ENCODE measurements at regions not wholly inside any gene's neighbourhood (a gene's known extent, or its start where the extent isn't known, plus 50 kb on each side); places are given as distances from the start of the nearest gene placed in this dataset.
"Not testable (repeated sequence)": the region's sequence is repeated elsewhere in the genome, so short reads cannot be mapped to it uniquely, and the experiment has no call there.

DNA sequence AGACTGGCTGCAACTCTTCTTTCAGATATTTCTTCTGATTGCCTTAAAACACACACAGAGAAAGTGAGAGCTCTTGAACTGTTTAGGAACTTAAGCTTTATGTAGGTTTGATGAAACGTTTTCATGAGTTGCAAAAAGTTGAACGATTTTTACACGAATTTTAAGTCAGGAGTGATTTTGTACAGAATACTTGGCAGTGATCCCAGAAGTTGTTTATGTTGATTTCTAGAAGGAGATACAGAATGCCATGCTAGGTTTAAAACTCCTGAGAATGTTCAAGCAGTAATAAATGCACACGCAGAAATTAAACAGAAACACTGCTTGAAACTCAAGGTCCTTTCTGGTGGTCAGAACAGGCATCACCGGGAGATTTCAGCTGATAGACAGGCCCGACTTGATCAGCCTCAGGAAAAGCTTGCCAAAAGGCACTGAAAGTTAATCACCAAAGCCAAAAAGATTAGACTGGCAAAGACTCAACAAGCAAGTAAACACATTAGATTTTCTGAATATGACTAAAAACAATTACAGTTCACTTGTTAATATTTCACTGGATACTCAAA is 123.1 kb downstream of the SOCS6 start:
- Histone ChIP-seq H3K9ac (ENCODE audit: low read depth in 1 of 3, low read length in 3 of 3) (no peak overlapping the region), H3K4me3 (ENCODE audit: low read length in 3 of 3) (no peak overlapping the region), H3K4me1 (ENCODE audit: control insufficient read depth in 3 of 3, insufficient read depth in 3 of 3, low read length in 3 of 3) (peaks cover 2 to 7% (median 5%) of the 10 kb centered on the region in 3 donors), H3K36me3 (ENCODE audit: control insufficient read depth in 3 of 3, insufficient read depth in 3 of 3, low read length in 3 of 3) (no peaks in the 10 kb centered on the region), H3K27me3 (ENCODE audit: control insufficient read depth in 3 of 3, insufficient read depth in 3 of 3, low read length in 3 of 3) (no peaks in the 10 kb centered on the region), H3K9me3 (ENCODE audit: control insufficient read depth in 3 of 3, low read length in 3 of 3) (no peaks in the 10 kb centered on the region), H3K27ac (ENCODE audit: low read depth, low read length) (no peak overlapping the region)

DNA sequence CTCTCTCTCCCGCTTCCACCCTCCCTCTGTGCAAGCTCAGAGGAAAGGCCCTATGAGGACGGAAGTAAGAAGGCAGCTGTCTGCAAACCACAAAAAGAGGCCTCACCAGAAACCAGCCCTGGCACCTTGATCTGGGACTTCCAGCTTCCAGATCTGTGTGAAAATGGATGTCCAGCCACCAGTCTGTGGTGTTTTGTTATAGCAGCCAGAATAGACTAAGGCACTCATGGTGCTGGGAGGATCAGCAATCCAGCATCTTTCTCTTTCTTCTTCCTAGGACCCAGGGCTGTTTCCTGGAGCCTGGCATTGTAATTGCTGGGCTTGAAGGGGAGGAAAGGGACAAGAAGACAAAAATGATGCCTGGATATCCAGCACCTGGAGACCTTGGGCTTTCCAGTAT is 122.5 kb downstream of the SOCS6 start:
- H3K36me3 ChIP-seq (ENCODE audit: control insufficient read depth in 3 of 3, insufficient read depth in 3 of 3, low read length in 3 of 3), result no peaks in the 10 kb centered on the region
- no peak overlapping the region for H3K9ac ChIP-seq (ENCODE audit: low read depth in 1 of 3, low read length in 3 of 3)
- no peaks in the 10 kb centered on the region for H3K27me3 ChIP-seq (ENCODE audit: control insufficient read depth in 3 of 3, insufficient read depth in 3 of 3, low read length in 3 of 3)
- no peak overlapping the region for H3K27ac ChIP-seq (ENCODE audit: low read depth, low read length)
- peaks cover 2 to 7% (median 5%) of the 10 kb centered on the region in 3 donors for H3K4me1 ChIP-seq (ENCODE audit: control insufficient read depth in 3 of 3, insufficient read depth in 3 of 3, low read length in 3 of 3)
- no peaks in the 10 kb centered on the region for H3K9me3 ChIP-seq (ENCODE audit: control insufficient read depth in 3 of 3, low read length in 3 of 3)
- H3K4me3 ChIP-seq (ENCODE audit: low read length in 3 of 3), result no peak overlapping the region

DNA sequence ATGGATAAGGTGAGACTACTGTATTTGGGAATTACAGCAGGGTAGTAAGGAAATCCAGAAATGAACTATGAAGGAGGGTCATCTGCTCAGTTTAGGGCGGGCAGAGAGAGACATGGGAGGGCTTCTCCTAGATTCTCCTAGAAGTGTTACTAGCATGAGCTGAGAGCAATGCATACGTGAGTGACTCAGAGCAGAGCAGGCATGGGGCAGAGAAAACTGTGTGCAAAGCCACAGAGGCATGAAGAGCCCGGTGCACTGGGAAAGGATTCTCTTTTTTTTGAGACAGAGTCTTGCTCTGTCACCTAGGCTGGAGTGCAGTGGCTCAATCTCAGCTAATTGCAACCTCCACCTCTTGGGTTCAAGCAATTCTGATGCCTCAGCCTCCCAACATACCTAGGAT is 116.2 kb downstream of the SOCS6 start:
- no peaks in the 10 kb centered on the region for H3K27me3 ChIP-seq (ENCODE audit: control insufficient read depth in 3 of 3, insufficient read depth in 3 of 3, low read length in 3 of 3)

DNA sequence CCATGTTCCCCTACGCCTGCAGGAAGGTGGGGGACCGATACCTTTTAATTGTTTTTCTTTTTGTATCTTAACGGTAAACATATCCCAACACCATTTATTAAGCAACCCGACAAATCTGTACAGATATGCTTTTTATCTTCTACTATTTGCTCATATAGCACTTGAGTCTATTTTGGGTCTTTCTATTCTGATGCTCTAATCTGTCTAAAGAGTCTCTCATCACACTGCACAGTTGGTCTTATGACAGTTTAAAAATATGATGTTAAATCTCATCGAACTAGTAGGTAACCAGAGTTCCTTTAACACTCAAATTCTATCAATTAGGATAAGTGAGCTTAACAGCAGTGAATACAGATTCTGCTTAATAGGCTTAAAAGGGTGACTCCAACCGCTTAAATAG is 111.6 kb downstream of the SOCS6 start:
- Histone ChIP-seq H3K9me3 (ENCODE audit: control insufficient read depth in 3 of 3, low read length in 3 of 3) (no peaks in the 10 kb centered on the region), H3K27ac (ENCODE audit: low read depth, low read length) (no peak overlapping the region), H3K9ac (ENCODE audit: low read depth in 1 of 3, low read length in 3 of 3) (no peak overlapping the region), H3K4me3 (ENCODE audit: low read length in 3 of 3) (no peak overlapping the region), H3K4me1 (ENCODE audit: control insufficient read depth in 3 of 3, insufficient read depth in 3 of 3, low read length in 3 of 3) (no peaks in the 10 kb centered on the region), H3K27me3 (ENCODE audit: control insufficient read depth in 3 of 3, insufficient read depth in 3 of 3, low read length in 3 of 3) (no peaks in the 10 kb centered on the region), H3K36me3 (ENCODE audit: control insufficient read depth in 3 of 3, insufficient read depth in 3 of 3, low read length in 3 of 3) (no peaks in the 10 kb centered on the region)

More for the DNA sequence above, 116.2 kb downstream of the SOCS6 start:
- Histone ChIP-seq H3K36me3 (ENCODE audit: control insufficient read depth in 3 of 3, insufficient read depth in 3 of 3, low read length in 3 of 3) (no peaks in the 10 kb centered on the region), H3K9ac (ENCODE audit: low read depth in 1 of 3, low read length in 3 of 3) (no peak overlapping the region), H3K27ac (ENCODE audit: low read depth, low read length) (no peak overlapping the region), H3K4me3 (ENCODE audit: low read length in 3 of 3) (no peak overlapping the region), H3K4me1 (ENCODE audit: control insufficient read depth in 3 of 3, insufficient read depth in 3 of 3, low read length in 3 of 3) (no peaks in the 10 kb centered on the region), H3K9me3 (ENCODE audit: control insufficient read depth in 3 of 3, low read length in 3 of 3) (no peaks in the 10 kb centered on the region)

DNA sequence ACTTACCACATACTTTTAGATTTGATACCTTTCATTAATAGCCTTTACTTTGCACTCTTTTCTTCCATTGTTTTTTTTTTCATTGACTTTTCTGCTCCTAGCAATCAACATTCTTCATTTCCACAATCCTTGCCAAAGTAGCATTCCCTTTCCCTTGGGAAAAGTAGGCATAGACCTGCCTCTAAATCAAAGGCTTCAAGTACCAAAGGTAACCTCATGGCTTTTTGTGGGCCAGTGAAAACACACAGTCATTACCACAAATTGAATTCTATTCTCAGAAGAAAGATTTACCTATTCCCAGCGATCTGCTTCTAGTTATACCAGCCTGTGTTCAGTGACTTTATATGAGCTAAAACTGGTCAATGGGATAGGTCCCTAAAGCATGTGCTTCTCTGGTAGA is 109.2 kb downstream of the SOCS6 start:
- H3K4me1 ChIP-seq (ENCODE audit: control insufficient read depth in 3 of 3, insufficient read depth in 3 of 3, low read length in 3 of 3), result no peaks in the 10 kb centered on the region
- H3K36me3 ChIP-seq (ENCODE audit: control insufficient read depth in 3 of 3, insufficient read depth in 3 of 3, low read length in 3 of 3), result no peaks in the 10 kb centered on the region
- H3K27ac ChIP-seq (ENCODE audit: low read depth, low read length), result no peak overlapping the region
- no peak overlapping the region for H3K9ac ChIP-seq (ENCODE audit: low read depth in 1 of 3, low read length in 3 of 3)
- no peak overlapping the region for H3K4me3 ChIP-seq (ENCODE audit: low read length in 3 of 3)
- H3K9me3 ChIP-seq (ENCODE audit: control insufficient read depth in 3 of 3, low read length in 3 of 3), result no peaks in the 10 kb centered on the region
- H3K27me3 ChIP-seq (ENCODE audit: control insufficient read depth in 3 of 3, insufficient read depth in 3 of 3, low read length in 3 of 3), result no peaks in the 10 kb centered on the region

DNA sequence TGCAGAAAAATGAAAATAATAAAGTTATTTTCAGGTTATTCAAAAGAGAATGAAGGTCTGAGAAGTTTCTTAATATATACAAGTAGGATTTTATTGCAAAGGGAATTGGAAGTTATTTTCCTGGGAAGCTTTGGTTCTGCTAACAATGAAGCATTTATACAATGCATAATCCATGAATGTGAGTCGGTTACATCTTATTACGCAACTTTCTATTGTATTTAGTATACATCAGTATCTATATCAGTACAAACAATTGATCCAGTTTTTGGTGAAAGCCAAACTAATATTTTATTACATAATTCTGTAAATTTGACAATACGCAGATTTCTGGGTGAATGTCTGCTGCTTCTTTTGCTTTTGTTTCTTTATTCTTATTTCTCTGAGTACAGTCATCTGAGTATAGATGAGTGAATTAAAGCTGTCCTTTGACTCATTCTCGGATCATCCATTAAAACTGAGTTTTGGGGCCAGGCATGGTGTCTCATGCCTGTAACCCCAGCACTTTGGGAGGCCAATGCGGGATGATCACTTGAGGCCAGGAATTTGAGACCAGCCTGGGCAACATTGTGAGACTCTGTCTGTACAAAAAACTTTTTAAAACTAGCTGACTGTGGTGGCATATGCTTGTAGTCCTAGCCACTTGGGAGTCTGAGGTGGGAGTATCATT is 108.5 kb downstream of the SOCS6 start:
- Histone ChIP-seq H3K27ac (ENCODE audit: low read depth, low read length) (no peak overlapping the region), H3K27me3 (ENCODE audit: control insufficient read depth in 3 of 3, insufficient read depth in 3 of 3, low read length in 3 of 3) (no peaks in the 10 kb centered on the region), H3K9me3 (ENCODE audit: control insufficient read depth in 3 of 3, low read length in 3 of 3) (no peaks in the 10 kb centered on the region), H3K4me1 (ENCODE audit: control insufficient read depth in 3 of 3, insufficient read depth in 3 of 3, low read length in 3 of 3) (no peaks in the 10 kb centered on the region), H3K36me3 (ENCODE audit: control insufficient read depth in 3 of 3, insufficient read depth in 3 of 3, low read length in 3 of 3) (no peaks in the 10 kb centered on the region), H3K4me3 (ENCODE audit: low read length in 3 of 3) (no peak overlapping the region), H3K9ac (ENCODE audit: low read depth in 1 of 3, low read length in 3 of 3) (no peak overlapping the region)

DNA sequence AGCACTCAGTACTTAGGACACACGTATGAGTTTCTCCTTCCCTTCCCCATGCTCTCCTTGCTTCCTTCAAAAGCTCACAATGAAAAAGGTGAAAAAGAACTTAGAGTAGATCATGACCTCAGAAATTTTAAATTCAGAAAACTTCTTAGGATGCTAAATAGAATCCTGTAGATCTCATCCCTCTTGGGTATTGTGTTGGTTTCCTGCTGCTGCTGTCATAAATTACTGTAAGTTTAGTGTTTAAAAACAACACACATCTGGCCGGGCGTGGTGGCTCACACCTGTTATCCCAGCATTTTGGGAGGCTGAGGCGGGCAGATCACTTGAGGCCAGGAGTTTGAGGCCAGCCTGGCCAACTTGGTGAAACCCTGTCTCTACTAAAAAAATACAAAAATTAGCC is 106.9 kb downstream of the SOCS6 start:
- H3K9ac ChIP-seq (ENCODE audit: low read depth in 1 of 3, low read length in 3 of 3); H3K27ac ChIP-seq (ENCODE audit: low read depth, low read length); H3K9me3 ChIP-seq (ENCODE audit: control insufficient read depth in 3 of 3, low read length in 3 of 3); H3K4me1 ChIP-seq (ENCODE audit: control insufficient read depth in 3 of 3, insufficient read depth in 3 of 3, low read length in 3 of 3); H3K27me3 ChIP-seq (ENCODE audit: control insufficient read depth in 3 of 3, insufficient read depth in 3 of 3, low read length in 3 of 3); H3K36me3 ChIP-seq (ENCODE audit: control insufficient read depth in 3 of 3, insufficient read depth in 3 of 3, low read length in 3 of 3); H3K4me3 ChIP-seq (ENCODE audit: low read length in 3 of 3): not testable (repeated sequence)

DNA sequence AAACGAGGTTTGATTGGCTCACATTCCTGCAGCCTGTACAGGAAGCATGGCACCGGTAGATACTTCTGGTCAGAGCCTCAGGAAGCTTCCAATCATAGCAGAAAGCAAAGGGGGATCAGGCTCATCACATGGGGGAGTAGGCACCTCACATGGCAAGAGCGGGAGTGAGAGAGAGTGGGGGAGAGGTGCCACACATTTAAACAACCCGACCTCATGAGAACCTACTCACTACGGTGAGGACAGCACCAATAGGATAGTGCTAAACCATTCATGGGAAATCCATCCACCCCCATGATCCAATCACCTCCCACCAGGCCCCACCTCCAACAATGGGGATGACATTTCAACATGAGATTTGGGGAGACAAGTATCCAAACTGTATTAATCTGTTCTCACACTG is 105.8 kb downstream of the SOCS6 start:
- Histone ChIP-seq H3K27me3 (ENCODE audit: control insufficient read depth in 3 of 3, insufficient read depth in 3 of 3, low read length in 3 of 3) (no peaks in the 10 kb centered on the region), H3K4me3 (ENCODE audit: low read length in 3 of 3) (no peak overlapping the region), H3K27ac (ENCODE audit: low read depth, low read length) (no peak overlapping the region), H3K36me3 (ENCODE audit: control insufficient read depth in 3 of 3, insufficient read depth in 3 of 3, low read length in 3 of 3) (no peaks in the 10 kb centered on the region), H3K4me1 (ENCODE audit: control insufficient read depth in 3 of 3, insufficient read depth in 3 of 3, low read length in 3 of 3) (no peaks in the 10 kb centered on the region), H3K9ac (ENCODE audit: low read depth in 1 of 3, low read length in 3 of 3) (no peak overlapping the region), H3K9me3 (ENCODE audit: control insufficient read depth in 3 of 3, low read length in 3 of 3) (no peaks in the 10 kb centered on the region)

DNA sequence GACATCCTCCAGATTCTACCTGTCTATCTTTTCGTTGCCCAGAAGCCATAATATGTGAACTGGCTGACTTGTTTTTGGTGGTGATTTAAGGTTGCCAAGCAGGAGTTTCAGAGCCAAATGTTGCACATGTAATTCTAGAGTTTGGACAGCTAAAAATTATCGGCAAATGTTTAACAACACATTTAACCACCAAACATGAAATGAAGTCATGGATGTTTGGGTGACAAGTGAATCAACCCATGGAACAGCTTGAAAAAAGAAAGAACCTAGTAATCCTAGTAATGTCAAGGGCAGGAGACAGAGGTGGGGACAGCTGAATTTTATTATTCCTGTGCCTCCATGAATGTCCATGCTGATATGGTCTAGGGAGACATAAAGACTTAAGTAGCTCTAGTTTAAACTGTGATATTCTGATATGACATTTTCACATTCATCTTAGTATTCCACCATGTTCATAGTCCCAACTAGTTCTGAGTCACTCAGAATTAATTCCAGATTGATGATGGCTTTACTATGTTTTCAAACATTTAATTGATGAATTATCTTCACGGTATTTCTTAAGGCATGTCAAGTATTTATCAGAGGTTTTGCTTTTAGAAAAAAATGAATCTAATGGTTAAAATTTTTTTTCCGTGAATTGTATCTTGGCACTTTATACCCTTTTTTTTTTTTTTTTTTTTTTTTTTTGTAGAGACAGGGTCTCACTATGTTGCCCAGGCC is 101.7 kb downstream of the SOCS6 start:
- Histone ChIP-seq H3K27ac (ENCODE audit: low read depth, low read length) (no peak overlapping the region), H3K36me3 (ENCODE audit: control insufficient read depth in 3 of 3, insufficient read depth in 3 of 3, low read length in 3 of 3) (no peaks in the 10 kb centered on the region), H3K27me3 (ENCODE audit: control insufficient read depth in 3 of 3, insufficient read depth in 3 of 3, low read length in 3 of 3) (no peaks in the 10 kb centered on the region), H3K9ac (ENCODE audit: low read depth in 1 of 3, low read length in 3 of 3) (no peak overlapping the region), H3K9me3 (ENCODE audit: control insufficient read depth in 3 of 3, low read length in 3 of 3) (no peaks in the 10 kb centered on the region), H3K4me3 (ENCODE audit: low read length in 3 of 3) (no peak overlapping the region), H3K4me1 (ENCODE audit: control insufficient read depth in 3 of 3, insufficient read depth in 3 of 3, low read length in 3 of 3) (no peaks in the 10 kb centered on the region)

DNA sequence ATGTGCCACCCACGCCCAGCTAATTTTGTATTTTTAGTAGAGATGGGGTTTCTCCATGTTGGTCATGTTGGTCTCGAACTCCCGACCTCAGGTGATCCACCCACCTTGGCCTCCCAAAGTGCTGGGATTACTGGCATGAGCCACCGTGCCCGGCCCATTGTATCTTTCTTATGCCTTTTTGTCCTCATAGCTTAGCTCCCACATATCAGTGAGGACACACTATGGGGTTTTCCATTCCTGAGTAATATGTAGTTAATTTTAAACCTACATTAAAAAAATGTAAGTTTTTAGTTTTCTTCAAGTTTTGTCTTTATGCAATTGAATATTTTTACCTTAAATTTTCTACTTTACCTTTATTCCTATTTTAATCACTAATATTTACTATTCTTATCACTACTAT is 100.2 kb downstream of the SOCS6 start:
- H3K36me3 ChIP-seq (ENCODE audit: control insufficient read depth in 3 of 3, insufficient read depth in 3 of 3, low read length in 3 of 3); H3K9me3 ChIP-seq (ENCODE audit: control insufficient read depth in 3 of 3, low read length in 3 of 3); H3K4me3 ChIP-seq (ENCODE audit: low read length in 3 of 3); H3K9ac ChIP-seq (ENCODE audit: low read depth in 1 of 3, low read length in 3 of 3); H3K27me3 ChIP-seq (ENCODE audit: control insufficient read depth in 3 of 3, insufficient read depth in 3 of 3, low read length in 3 of 3); H3K27ac ChIP-seq (ENCODE audit: low read depth, low read length); H3K4me1 ChIP-seq (ENCODE audit: control insufficient read depth in 3 of 3, insufficient read depth in 3 of 3, low read length in 3 of 3): not testable (repeated sequence)

All from skeletal muscle tissue (tissue), 3 donors.